Islet precursor cell (in vitro differentiated cells): ENCODE measurements at regions not wholly inside any gene's neighbourhood (a gene's known extent, or its start where the extent isn't known, plus 50 kb on each side); places are given as distances from the start of the nearest gene placed in this dataset.

Experiments used
- DNase-seq: peaks from one replicate; pipeline ENCODE4 v3.0.0-alpha.2; 2018

DNA sequence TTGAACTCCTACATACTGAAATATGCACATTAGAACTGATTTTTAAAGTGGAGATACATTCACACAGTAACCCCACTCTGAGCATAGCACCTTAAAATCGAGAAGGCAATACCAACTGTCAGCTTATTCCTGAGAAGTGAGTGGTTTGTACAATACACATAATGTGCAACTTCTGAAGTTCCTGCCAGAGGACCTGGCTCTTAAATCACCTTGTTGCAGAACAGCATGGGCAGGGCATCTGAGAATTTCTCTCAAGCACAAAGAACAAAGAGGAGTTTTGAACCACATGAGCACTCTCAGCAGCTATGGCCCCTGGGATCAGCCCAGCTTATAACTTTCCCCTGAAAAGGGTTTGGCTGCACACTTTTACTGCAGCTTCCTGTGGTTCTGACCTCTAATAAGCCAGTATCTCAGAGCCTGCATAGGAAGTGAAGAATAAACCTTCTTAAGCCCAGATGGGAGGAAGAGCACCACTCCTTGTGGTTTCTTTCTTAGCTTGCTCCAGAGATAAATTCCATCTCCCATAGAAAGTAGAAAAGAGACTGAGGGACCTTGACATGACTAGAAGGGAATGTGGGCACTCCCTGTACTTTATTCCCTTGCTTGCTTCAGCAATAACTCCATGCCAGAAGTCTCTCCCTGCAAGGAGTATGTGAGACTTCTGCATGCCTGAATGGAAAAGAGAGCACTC, 862.3 kb downstream of the SUCLG1 start:
- DNase-seq = no peak

DNA sequence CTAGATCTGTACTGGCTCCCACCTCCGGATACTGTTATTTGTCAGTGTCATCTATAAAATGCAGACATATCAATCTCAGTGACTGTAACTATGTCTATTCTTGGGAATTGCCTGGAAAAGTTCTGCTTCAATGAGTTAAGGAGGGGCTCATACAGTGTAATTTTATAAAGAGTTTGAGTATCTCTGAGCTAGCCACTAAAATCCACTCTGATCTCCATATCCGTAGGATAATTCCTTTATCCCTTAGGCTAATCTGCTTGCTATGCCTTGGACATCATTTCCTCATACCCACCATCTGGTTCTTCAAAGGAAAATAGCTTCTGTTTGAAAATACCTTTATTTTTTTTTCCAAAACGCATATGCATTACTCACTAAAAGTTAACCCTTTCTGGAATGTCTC, 863.2 kb downstream of the SUCLG1 start:
- no peak for DNase-seq

DNA sequence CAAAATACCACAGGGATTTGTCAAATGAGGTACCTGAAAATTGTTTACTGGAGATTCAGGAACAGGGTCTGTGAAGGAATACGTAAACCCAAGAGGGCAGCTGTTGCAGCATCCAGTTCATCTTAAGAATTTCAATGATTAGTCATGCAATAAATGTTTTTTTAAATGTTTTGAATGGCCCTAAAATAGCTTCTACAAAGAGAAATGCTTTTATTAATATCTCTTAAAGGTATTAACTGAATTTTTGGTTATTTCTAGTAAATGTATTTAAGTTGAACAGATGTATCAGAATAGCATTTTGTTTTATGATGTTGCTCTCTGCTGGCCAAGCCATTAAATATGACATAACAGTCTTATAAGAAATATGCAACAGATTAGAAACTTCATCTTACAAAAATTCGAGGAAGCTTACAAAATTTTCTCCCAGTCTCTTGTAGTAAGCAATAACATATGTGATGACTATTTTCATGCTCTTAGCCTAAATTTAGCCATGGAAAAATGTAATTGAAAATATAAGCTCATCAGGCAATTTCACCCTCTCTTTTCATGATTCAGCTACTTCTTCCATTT, 863.9 kb downstream of the SUCLG1 start:
- DNase-seq = no peak

DNA sequence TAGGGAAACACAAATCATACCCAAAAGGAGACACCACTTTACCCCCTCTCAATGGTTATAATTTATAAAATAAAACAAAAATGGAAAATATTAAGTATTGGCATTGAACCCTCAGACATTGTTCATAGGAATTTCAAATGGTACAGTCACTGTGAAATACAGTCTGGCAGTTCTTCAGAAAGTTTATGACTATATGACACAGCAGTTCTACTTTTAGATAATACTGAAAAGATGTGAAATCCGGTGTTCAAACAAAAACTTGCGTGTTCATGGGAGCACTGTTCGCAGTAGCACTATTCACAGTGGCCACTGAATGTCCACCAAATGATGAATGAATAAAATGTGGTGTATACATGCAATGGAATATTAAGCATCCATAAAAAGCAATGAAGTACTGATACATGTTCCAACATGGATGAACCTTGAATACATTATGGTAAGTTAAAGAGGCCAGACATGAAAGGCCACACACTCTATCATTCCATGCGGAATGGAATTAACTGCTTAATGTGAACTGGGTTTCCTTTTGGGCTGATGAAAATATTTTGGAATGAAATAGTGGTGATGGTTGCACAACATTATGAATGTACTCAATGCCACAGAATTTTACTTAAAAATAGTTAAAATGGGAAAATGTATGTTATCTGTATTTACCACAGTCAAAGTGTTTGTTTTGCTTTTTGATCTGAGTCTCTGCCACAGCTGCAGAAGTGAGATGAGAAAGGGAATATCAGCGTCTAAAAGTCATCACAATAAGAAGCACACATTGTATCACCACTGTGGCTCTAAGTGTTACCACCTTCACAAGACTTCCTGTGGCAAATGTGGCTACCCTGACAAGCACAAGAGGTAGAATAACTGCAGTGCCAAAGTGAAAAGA, 864.6 kb downstream of the SUCLG1 start:
- no peak for DNase-seq

DNA sequence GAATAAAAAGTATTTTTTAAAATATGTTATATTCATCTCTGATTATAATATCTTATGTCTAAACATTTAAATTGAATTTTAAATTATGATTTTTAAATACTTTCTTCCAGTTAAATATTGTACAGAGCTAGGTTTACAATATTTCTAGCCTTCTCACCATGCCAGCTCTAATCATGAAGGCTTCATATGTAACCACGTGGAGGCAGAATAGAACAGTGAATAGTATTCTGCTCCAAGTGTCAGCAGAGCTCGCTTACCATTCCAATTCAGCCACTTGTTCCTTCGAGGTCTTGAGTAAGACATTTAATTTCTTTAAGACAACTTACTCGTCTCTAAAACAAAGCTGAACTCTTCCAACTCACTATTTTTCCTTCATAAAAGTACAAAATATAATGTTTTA, 871.8 kb downstream of the SUCLG1 start:
- DNase-seq = no peak

DNA sequence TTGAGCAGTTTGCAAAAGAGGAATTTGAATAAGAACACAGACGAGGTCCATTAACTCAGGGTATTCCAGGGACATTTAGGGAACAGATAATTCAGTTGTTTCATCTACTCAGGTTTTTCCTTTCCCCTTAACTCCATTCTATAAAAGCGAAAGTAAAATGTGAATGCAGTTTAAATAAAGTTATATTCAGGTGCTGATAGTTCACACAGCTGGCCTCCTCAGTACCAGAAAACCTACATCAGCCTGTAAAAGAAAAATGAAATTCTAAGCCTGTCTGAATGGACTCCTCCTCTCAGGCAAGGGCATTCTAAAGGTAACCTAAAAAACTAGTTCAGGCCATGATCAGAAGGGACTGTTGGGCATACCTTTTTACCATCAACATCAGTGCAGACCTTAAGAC, 873.8 kb downstream of the SUCLG1 start:
- DNase-seq = no peak

DNA sequence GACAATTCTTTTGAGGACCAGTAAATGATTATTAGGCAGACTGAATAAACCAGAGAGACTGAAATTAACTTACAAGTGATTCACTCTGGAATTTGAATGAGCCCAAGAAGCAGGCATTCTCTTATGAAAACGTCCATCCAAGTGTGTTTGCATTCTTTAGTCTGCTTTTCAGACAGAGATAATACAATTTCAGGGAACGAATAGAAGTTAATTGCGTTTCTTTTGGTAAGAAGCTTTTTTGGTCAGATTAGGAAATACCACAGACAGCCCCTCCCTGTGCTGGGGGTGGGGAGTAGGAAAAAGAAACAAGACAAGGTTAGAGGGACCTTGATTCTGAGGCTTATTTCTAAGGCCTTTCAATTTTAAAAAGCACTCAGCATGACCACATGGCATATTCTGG, 874.4 kb downstream of the SUCLG1 start:
- DNase-seq = no peak

DNA sequence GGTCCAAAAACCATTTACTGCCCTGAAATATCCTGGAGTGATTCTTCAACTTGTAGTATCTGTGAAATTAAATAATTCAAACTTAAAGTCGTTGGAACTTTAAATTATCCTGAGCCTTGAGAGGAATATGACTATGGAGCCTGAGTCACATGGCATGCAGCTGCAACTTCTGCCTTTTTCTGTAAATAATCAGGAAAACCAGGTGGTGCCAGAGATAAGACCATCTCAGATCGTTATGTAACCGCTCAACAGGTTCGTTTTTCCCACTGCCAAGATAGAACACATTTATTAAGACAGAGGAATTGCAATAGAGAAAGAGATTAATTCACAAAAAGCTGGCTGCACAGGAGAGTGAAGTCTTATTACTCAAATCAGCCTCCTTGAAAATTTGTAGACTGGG, 876.5 kb downstream of the SUCLG1 start:
- no peak for DNase-seq

DNA sequence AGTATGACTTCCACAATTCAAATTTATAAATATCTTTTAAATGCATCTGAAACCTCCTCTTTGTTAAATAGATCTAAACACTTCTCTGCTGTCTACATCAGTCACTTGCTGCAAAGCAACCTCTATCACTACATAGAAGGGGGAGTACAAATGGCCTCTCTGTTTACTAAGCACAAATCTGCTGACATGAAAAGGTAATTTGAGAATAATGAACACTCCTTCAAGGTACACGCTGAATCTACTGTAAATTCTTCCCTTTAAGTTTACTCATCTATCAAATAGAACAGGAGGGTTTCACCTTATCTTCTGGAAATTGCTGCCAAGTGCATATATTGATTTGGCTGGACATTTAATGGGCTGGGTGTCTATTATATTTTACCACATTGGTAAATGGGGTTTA, 879.6 kb downstream of the SUCLG1 start:
- DNase-seq = no peak

DNA sequence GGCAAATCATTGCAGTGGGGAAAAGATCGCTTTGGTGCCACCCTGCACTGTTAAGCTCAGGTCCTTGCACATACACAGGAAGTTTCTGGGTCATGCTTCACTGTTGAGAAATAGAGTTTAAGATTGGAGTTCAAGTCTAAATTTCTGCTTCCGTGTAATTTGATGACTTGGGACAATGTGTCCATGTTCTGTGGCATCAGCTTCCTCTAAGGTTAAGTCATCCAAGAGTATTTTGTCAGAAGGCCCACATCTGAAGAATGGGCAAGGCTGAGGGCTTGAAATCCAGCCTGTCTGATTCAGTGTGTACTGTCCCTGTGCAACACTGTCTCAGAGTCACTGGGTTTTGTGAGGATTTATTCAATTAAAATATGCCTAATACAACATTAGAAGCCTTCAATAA, 880.7 kb downstream of the SUCLG1 start:
- DNase-seq = no peak

DNA sequence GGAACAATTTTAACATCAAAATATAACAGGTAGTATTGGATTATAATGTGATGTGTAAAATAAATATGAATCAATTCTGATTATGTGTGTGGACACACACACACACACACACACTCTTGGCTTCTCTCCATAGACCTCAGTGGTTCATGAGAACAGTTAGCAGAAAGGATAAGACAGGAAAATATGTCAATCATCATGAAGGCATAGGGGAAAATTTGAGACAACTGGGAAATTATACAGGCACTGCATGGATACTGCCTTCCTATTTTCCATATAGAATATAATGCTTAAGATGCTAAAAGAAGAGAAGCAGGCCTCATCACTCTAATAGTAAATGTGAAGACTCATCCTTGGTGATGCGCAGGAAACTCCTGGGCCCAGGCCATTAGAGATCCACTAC, 884.5 kb downstream of the SUCLG1 start:
- no peak for DNase-seq

DNA sequence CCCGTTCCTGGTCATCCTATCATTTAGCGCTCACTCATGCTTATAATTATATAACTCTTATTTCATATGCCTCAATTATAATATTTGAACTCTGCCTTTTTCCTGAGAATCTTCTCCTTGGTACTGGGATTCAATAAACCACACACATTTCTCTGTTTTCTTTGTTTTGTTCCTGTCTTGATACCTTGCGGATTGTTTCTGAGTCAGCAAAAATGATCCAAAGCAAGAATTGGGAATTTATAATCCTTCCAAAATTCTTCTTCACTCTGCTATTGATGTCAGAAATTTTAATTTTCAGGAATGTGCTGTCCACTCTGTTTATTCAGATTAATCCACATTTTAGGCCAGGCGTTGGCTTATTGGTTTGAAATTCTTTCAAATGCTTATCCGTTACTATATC, 886.0 kb downstream of the SUCLG1 start:
- no peak for DNase-seq

DNA sequence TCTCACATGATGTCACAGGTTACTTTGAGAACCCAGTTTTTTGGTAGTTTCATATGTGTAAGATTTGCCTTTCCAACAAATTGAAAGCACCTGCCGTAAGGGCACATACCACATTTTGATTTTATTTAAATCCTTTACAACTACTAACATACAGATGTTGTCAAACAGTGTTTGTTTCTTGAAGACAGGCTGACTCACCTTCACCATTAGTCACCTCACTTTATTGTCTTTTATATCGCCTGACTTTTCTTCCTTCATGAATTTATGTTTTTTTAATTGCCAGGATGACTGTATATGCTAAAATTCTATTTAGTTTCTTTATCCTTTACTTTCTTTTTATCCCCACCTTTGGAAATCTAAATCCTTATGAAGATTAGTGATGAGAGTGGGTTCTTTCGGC, 886.7 kb downstream of the SUCLG1 start:
- DNase-seq = no peak

DNA sequence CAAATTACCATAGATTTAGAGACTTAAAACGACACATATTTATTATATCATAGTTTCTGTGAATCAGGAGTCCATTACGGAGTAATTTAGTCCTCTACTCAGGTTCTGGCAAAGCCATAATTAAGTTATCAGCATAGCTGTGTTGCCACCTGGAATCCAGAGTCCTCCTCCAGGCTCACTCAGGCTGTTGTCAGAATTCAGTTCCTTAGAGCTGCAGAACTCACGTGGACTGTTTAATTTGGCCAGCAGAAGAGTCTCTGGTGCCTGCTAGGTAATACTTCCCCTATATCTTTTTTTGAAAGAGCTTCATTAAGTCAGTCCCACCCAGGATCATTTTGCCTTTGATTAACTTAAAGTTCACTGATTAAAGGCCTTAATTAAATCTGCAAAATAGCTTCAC, 891.5 kb downstream of the SUCLG1 start:
- DNase-seq = no peak

DNA sequence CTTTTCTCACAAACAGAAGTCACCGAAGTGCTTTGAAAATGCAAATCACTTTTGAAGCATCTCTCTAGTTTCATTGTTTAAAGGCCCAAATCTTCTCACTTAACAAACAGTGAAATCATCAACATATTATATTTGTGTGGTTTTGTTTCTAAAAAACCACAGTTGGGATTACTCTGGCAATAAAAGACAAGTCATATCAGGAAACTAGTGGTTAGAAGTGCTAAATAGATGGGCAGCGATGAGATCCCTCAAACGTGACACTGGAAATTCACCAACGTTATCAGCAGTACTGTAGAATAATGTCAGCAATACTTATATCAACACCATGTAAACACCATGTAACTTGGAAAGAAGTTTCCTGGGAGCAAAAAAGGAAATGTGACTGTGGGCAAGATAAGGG, 893.5 kb downstream of the SUCLG1 start:
- no peak for DNase-seq

DNA sequence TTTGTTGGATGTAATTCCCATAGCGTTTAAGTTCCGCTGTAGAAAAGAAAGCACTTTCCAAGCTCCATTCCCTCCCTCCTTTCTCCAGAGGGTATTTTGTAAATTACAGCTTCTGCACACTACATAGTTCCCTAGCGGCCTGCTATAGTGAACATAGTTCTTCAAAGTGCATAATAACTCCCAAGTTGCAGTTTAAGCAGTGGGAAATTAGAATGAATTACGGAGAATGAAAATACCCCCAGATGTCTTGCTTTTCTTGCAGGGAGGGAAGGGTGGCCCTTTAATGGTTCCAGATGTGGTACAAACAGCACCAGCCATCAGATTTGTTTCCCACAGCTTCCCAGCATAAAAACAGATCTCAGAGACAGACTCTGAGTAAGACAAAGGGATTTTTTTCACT, 893.9 kb downstream of the SUCLG1 start:
- DNase-seq = no peak

DNA sequence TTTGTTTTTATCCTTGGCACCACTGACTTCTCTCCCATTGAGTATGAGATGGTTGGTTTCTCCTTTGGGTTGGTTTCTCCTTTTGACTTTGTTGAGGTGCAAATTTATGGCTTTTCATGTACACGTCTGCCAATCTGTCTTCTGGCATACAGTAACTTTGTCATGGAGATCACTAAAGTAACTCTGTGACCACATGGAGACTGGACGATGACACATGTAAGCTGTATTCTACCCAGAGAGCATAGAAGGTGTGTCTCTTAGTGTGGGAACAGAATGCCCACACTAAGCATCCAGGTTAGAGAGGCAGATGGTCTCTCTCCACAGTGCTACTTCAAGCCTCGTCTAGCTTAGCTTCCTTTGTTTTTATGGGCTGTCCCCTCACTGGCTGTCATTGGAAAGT, 897.5 kb downstream of the SUCLG1 start:
- DNase-seq = no peak

DNA sequence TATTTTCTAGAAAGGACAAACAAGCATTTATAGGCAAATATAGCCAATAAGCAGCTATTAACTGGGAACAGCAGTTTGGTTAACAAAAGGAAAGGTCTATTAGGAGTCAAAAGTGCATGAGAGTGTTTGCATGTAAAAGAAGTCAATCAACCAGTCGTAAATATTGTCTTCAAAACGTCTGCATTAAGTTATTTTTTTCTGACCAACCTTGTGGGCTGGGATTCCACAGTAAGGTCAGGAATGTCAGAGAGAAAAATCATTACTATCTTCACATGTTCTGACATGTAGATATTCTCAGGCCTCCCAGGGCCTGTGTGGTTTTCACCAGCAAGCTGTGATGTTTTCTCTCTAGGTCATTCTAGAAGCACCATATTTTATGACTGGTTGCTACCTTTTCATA, 922.5 kb downstream of the SUCLG1 start:
- no peak for DNase-seq

DNA sequence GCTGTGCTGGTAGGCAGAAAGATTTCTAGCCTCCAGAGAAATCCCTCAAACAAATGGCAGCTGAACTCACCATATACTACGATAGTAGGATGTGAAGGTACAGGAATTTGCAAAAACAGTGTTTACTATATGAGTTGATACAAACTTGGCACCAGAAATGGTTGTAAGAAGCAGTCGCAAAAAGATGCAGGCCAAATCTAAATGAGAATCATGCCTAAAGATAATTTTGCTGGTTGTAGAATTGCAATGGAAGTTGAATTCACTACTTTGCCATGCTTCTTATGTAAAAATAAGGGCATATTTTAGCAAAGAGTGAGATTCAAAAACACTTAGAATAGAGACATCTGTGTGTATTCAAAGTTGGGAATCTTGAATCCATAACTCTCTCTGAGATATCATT, 924.7 kb downstream of the SUCLG1 start:
- no peak for DNase-seq

DNA sequence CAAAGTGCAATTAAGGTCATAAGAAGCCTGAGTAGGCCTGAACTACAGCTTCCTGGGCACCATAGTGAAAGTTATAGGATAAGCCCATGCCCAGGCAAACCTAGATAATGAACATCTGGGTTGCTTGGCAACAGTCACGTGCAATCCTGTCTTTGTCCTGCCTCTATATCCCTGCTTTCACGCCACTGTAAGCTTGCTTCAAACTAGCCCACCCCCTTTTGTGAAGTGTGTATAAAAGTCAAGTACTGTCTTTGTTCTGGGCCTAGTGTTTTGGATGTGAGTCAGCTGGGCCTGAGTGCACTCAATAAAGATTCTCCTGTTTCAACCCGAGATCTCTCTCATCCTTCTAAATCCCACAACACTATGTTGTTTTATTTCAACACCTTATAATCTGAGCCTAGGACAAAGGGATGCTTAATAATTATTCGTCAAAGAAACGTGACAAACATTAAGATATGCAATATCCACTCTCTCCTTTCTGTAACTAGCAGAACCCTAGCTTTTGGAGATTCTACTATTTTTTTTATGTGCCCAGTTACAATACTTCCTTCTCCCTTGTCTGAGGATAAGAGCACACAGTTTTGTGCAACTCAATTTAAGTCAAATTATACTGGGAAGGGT, 927.8 kb downstream of the SUCLG1 start:
- DNase-seq = peak; percentile 53

DNA sequence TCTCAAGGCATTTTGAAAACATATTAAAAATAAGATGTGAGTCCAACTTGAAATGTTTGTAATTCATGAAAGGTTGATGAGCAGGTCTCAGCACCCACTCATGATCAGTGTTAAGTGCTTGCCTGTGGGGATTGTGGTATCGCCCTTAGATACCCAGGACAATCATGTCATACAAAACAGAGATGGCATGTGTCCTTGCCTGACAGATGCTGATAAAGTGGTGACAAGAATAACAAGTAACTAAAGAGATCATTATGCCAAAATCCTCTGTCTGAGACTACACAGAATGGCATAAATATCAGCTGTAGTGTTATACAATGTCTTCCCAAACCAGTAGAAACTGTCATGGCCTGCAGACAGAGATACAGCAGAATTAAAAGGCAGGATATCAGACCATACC, 930.3 kb downstream of the SUCLG1 start:
- DNase-seq = no peak

DNA sequence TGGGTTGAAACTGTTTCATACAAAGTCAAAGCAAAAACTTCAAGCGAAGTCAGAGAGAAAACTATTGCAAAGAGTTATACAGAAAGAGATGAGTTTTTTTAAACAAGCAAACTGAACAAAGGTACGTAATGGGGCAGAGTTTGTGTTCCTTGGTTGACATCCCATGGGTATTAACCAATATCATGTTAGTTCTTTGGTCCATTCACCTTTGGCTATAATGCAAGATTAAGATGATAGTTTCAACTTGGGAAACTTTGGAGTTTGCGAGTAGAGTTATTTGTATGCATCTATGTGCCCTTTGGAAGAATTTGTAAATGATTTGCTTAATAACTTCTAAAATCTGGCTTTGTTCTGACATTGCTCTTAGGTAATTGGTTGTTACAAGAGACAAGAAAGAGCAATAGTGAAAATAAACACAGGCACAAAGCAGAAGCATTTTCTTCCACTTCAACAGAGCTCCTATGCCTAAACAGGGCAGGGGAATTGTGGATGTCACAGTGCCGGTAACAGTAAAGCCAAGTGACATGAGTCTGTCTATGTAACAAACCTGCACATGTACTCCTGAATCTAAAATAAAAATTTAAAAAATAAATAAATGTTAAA, 936.1 kb downstream of the SUCLG1 start:
- DNase-seq = no peak

DNA sequence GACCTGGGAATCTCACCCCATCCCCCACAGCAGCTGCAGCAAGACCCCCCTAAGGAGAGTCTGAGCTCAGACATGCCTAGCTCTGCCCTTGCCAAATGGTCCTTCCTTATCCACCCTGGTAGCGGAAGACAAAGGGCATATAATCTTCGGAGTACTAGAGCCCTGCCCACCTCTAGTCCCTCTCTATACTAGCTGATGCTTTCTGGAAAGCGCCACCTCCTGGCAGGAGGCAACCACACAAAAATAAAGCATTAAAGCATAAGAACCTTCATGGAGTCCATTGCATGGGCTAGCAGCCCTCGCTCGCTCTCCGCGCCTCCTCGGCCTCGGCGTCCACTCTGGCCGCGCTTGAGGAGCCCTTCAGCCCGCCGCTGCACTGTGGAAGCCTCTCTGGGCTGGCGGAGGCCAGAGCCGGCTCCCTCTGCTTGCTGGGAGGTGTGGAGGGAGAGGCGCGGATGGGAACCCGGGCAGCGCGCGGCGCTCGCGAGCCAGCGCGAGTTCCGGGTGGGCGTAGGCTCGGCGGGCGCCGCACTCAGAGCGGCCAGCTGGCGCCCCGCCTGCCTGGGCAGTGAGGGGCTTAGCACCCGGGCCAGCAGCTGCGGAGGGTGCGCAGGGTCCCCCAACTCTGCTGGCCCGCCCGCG, 941.2 kb downstream of the SUCLG1 start:
- DNase-seq = no peak
